Activated naive CD8-positive, alpha-beta T cell treated with anti-CD3 and anti-CD28 coated beads, Interleukin-2, amount 50 U/mL, for 16 hours (primary cell): ENCODE measurements at regions not wholly inside any gene's neighbourhood (a gene's known extent, or its start where the extent isn't known, plus 50 kb on each side); places are given as distances from the start of the nearest gene placed in this dataset.

Experiments used
- DNase-seq: peaks from one replicate; pipeline ENCODE4 v3.0.0-alpha.2; 2020; ENCODE audit warnings: low read depth, low spot score

GRCh38 chr10:10292501-10292900 is 725.2 kb upstream of the CELF2 start:
- DNase-seq = no peak

GRCh38 chr10:10293041-10293440 is 724.6 kb upstream of the CELF2 start:
- DNase-seq = no peak

- DNase-seq = no peak
Measured at GRCh38 chr10:10293481-10293951, 724.2 kb upstream of the CELF2 start.

- DNase-seq = no peak
Measured at GRCh38 chr10:10294184-10294880, 723.3 kb upstream of the CELF2 start.

- DNase-seq = no peak
Measured at GRCh38 chr10:10294881-10295529, 722.7 kb upstream of the CELF2 start.

GRCh38 chr10:10295537-10295936 is 722.1 kb upstream of the CELF2 start:
- no peak for DNase-seq

- DNase-seq = no peak
Measured at GRCh38 chr10:10302689-10303088, 715.0 kb upstream of the CELF2 start.

GRCh38 chr10:10307036-10307435 is 710.6 kb upstream of the CELF2 start:
- no peak for DNase-seq

GRCh38 chr10:10307551-10307950 is 710.1 kb upstream of the CELF2 start:
- DNase-seq = no peak

- DNase-seq = no peak
Measured at GRCh38 chr10:10310498-10310897, 707.2 kb upstream of the CELF2 start.

GRCh38 chr10:10311966-10312365 is 705.7 kb upstream of the CELF2 start:
- DNase-seq = no peak

- no peak for DNase-seq
Measured at GRCh38 chr10:10313149-10313835, 704.4 kb upstream of the CELF2 start.

GRCh38 chr10:10314626-10315025 is 703.0 kb upstream of the CELF2 start:
- no peak for DNase-seq

- no peak for DNase-seq
Measured at GRCh38 chr10:10315989-10316388, 701.7 kb upstream of the CELF2 start.

- DNase-seq = no peak
Measured at GRCh38 chr10:10317151-10317550, 700.5 kb upstream of the CELF2 start.

GRCh38 chr10:10318856-10319255 is 698.8 kb upstream of the CELF2 start:
- DNase-seq = no peak

GRCh38 chr10:10320956-10321355 is 696.7 kb upstream of the CELF2 start:
- DNase-seq = no peak

GRCh38 chr10:10326116-10326515 is 691.6 kb upstream of the CELF2 start:
- DNase-seq = no peak

- no peak for DNase-seq
Measured at GRCh38 chr10:10327934-10328333, 689.7 kb upstream of the CELF2 start.

- DNase-seq = no peak
Measured at GRCh38 chr10:10330418-10330817, 687.3 kb upstream of the CELF2 start.

GRCh38 chr10:10332786-10333185 is 684.9 kb upstream of the CELF2 start:
- DNase-seq = no peak

- DNase-seq = no peak
Measured at GRCh38 chr10:10333622-10334021, 684.0 kb upstream of the CELF2 start.

- no peak for DNase-seq
Measured at GRCh38 chr10:10338339-10338738, 679.3 kb upstream of the CELF2 start.
